ENCODE measurements at regions not wholly inside any gene's neighbourhood (a gene's known extent, or its start where the extent isn't known, plus 50 kb on each side); places are given as distances from the start of the nearest gene placed in this dataset.
"Not testable (repeated sequence)": the region's sequence is repeated elsewhere in the genome, so short reads cannot be mapped to it uniquely, and the experiment has no call there.

DNA sequence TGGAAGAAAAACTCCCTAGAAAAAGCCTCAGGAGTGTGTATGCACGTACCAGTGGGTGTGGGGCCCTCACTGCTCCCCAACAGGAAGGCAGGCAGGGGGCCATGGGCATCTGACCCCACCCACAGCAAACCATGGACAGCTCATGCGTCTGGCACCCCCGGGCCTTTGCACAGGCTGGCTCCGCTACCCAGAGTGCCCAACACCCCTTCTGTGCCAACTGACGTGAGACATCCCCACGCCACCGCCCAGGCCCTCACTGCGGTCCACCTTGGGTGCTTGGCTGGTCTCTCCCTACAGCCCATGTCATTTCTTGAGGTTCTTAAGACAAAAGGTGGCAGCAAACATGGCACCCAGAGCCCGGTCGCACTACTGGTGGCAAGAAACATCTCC, 91.4 kb downstream of the NCOR2 start:
- DNase-seq (ENCODE audit: low read depth) = no peak

DNA sequence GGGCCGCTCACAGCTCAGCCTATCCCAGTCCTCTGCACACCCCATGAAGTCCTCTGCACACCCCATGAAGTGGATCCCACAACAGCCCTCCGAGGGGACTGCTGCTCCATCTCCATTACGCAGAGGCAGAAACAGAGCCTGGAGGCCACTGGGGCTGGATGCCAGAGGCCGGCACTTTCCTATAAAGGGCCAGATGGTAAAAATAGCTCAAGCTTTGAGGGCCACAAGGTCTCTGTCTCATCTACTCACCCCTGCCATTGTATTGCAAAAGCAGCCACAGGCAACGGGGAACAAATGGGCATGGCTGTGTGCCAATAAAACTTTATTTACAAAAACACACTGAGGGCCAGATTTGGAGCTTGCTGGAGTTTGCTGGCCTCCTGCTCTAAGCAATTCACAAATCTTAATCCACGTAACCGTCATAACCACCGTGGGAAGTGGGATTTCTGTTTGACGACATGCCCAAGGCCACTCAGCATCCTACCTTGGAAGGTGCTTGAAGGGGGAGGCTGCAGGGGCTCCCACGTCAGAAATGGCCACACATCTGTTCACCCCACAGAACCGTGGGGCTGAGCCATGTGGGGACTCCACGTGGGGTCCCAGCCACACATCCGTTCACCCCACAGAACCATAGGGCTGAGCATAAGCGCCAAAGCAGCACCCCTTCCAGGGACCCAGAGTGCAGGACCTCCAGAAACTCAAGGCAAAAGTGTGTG, 92.0 kb downstream of the NCOR2 start:
- DNase-seq (ENCODE audit: low read depth) = no peak

- DNase-seq (ENCODE audit: low read depth) = no peak
Observed at GRCh38 chr12:124474709-124475108, 92.7 kb downstream of the NCOR2 start.

DNA sequence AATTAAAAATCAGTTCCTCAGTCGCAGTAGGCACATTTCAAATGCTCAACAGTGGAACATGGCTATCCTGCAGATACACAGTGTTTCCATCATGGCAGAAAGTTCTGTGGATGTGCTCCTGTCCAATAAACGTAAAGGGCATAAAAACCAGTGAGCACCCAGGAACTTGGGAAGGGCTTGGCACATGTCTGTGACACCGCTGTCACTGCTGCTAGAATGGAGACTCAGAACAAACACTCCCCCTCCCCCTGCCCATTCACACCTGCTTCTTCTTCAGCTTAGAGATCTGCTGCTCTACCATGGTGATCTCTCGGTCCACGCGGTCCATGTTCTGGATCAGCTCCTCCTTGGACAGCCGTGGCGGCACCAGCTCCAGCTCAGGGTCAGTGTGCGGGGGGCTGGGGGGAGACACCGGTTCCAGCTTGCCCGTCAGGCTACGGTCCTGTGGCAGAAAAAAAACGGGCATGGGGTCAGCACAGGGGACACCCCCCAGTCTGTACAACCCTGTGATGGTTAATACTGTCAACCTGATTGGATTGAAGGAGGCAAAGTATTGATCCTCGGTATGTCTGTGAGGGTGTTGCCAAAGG, 94.6 kb downstream of the NCOR2 start:
- DNase-seq (ENCODE audit: low read depth) = no peak

GRCh38 chr12:124471828-124472227, 95.6 kb downstream of the NCOR2 start:
- no peak for DNase-seq (ENCODE audit: low read depth)

DNA sequence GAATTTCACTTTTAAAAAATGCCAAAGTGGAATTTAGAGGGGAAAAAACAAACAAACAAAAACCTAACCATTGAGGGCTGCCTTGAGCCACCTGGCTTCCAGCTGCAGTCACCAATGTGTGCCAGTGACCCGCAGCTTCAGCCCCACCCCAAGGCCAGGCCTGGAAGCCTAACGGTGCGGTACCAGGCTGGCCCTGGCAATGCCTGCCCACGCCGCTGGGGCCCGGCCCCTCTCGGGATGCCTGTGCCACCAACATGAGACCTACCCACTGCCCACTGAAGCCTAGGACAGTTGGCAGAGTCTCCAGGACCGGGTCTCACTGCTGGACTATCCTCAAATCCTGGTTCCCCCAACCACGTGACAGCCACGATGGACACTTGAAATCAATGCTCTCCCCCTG, 96.6 kb downstream of the NCOR2 start:
- no peak for DNase-seq (ENCODE audit: low read depth)

DNA sequence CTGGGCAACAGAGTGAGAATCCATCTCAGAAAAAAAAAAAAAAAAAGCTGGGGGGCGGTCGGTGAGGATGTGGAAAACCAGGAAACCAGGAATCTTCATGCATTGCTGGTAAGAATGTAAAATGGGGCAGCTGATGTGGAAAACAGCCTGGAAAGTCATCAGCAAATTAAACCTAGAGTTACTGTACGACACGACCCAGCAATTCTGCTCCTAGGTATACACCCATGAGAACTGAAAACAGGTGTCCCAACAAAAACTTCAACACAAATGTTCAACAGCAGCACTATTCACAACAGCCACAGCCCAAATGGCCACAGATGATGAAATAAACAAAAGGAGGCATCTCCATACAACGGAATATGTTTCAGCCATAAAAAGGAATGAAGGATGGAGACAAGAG, 97.3 kb downstream of the NCOR2 start:
- no peak for DNase-seq (ENCODE audit: low read depth)

GRCh38 chr12:124469193-124469888, 98.1 kb downstream of the NCOR2 start:
- DNase-seq (ENCODE audit: low read depth) = no peak

- not testable (repeated sequence) for DNase-seq (ENCODE audit: low read depth)
Observed at GRCh38 chr12:124467549-124467948, 99.9 kb downstream of the NCOR2 start.

DNA sequence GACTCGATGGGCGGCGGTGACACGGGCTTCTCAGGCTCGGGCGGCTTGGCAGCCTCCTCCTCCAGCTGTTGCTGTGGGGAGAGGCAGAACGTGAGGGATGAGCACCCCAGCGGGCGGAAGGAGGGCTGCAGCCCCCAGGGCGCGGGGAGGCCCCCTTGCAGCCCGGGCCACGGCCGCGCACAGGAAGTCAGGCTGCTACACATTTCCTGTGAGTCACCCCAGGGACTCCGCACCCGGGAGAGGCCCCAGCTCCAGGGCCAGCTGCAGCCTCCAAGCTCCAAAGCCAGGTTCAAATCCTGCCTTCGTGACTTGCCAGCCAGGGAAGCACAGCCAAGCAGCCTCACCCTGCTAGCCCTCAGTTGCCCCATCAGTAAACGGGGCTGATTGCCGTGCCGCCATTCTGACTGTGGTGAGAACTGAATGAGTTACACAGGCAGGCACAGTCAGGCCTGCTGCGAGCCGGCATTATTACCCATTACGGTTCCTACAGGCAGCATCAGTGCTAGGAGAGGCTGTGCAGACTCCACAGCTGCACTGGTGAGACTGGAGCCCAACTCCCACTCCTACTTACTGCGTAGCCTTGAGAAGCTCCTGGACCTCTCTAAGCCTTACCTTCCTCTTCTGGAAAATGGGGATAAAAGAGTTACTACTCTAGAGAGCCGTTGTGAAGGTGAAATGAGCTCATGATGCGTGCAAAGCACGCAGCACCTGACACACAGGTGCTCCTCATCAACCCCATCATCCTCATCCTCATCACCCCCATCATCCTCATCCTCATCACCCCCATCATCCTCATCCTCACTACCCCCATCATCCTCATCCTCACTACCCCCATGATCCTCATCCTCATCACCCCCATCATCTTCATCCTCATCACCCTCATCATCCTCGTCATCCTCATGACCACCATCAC, 100.9 kb downstream of the NCOR2 start:
- peak; percentile 85 for DNase-seq (ENCODE audit: low read depth)

- no peak for DNase-seq (ENCODE audit: low read depth)
Observed at GRCh38 chr12:124465473-124465872, 101.9 kb downstream of the NCOR2 start.

- DNase-seq (ENCODE audit: low read depth) = no peak
Observed at GRCh38 chr12:124464830-124465229, 102.6 kb downstream of the NCOR2 start.

GRCh38 chr12:124464062-124464461, 103.3 kb downstream of the NCOR2 start:
- DNase-seq (ENCODE audit: low read depth) = no peak

- no peak for DNase-seq (ENCODE audit: low read depth)
Observed at GRCh38 chr12:124463341-124463921, 104.0 kb downstream of the NCOR2 start.

DNA sequence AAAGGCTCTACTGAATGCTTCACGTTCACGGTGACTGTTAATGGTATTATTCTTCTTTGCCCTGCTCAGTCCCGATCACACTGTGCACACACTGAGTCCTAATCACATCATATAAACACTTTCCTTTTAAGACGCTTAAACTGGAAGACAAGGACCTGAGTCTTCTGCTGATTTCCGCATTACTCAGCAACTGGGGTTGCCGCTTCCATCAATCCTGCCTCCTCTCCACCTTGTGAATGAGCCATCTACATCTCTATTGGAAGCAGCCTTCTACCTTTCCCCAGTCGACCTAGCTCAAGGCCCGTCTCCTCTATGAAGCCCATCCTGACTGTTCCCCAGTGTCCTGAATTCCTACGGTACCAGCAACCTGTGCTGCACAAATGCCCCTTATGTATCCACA, 104.7 kb downstream of the NCOR2 start:
- DNase-seq (ENCODE audit: low read depth) = no peak

- no peak for DNase-seq (ENCODE audit: low read depth)
Observed at GRCh38 chr12:124461851-124462623, 105.4 kb downstream of the NCOR2 start.

GRCh38 chr12:124461241-124461673, 106.2 kb downstream of the NCOR2 start:
- DNase-seq (ENCODE audit: low read depth) = no peak

- DNase-seq (ENCODE audit: low read depth) = no peak
Observed at GRCh38 chr12:124460771-124461170, 106.6 kb downstream of the NCOR2 start.

GRCh38 chr12:124459852-124460645, 107.4 kb downstream of the NCOR2 start:
- DNase-seq (ENCODE audit: low read depth) = no peak

Data from activated T-cell treated with anti-CD3 and anti-CD28 coated beads for 48 hours (primary cell).